GM12864 (cell line): ENCODE measurements at regions not wholly inside any gene's neighbourhood (a gene's known extent, or its start where the extent isn't known, plus 50 kb on each side); places are given as distances from the start of the nearest gene placed in this dataset.

Experiments
- DNase-seq: peaks from one replicate; pipeline ENCODE4 v3.0.0-alpha.2; 2011; ENCODE audit warnings: low read depth
- H3K4me3 ChIP-seq: 2 replicates; pipeline ENCODE4 v1.5.1; 2011; ENCODE audit warnings: mild to moderate bottlenecking, low read depth, low read length, control low read depth
- TF ChIP-seq, protein P1 (sequence below): IDR thresholded peaks from 2 replicates; pipeline ENCODE4 v1.5.1; 2011; ENCODE audit warnings: low read depth, mild to moderate bottlenecking, moderate library complexity, low read length, control low read depth, inconsistent platforms; ENCODE audit errors: missing control alignments

GRCh38 chr16:85279825-85280545, 167.7 kb upstream of the CIBAR2 start:
- H3K4me3 ChIP-seq, result no peak overlapping the region
- TF ChIP-seq, protein P1, sequence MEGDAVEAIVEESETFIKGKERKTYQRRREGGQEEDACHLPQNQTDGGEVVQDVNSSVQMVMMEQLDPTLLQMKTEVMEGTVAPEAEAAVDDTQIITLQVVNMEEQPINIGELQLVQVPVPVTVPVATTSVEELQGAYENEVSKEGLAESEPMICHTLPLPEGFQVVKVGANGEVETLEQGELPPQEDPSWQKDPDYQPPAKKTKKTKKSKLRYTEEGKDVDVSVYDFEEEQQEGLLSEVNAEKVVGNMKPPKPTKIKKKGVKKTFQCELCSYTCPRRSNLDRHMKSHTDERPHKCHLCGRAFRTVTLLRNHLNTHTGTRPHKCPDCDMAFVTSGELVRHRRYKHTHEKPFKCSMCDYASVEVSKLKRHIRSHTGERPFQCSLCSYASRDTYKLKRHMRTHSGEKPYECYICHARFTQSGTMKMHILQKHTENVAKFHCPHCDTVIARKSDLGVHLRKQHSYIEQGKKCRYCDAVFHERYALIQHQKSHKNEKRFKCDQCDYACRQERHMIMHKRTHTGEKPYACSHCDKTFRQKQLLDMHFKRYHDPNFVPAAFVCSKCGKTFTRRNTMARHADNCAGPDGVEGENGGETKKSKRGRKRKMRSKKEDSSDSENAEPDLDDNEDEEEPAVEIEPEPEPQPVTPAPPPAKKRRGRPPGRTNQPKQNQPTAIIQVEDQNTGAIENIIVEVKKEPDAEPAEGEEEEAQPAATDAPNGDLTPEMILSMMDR, result no peak
- no peak for DNase-seq

- TF ChIP-seq, protein P1, result no peak
Measured at GRCh38 chr16:85281181-85281580, 168.9 kb upstream of the CIBAR2 start.

DNA sequence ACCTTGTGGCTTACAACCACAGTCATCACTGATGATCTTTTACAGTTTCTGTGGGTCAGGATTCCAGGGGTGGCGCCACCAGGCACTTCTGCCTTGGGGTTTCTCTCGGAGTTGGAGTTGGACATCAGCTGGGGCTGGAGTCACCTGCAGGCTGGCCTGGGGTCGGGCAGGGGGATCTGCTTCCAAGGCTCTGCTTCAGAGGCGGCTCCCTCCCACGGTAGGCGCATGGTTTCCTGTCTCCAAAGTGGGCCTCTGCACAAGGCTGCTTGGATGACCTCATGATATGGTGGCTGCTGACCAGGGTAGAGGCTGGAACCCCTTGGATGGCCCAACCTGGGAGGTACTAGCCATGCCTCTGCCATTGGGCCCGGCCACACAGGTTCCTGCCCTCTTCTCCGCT, 170.6 kb upstream of the CIBAR2 start:
- no peak overlapping the region for H3K4me3 ChIP-seq
- DNase-seq, result no peak
- TF ChIP-seq, protein P1, result no peak

More at GRCh38 chr16:85281181-85281580, 168.9 kb upstream of the CIBAR2 start:
- H3K4me3 ChIP-seq, result no peak overlapping the region
- DNase-seq, result no peak

DNA sequence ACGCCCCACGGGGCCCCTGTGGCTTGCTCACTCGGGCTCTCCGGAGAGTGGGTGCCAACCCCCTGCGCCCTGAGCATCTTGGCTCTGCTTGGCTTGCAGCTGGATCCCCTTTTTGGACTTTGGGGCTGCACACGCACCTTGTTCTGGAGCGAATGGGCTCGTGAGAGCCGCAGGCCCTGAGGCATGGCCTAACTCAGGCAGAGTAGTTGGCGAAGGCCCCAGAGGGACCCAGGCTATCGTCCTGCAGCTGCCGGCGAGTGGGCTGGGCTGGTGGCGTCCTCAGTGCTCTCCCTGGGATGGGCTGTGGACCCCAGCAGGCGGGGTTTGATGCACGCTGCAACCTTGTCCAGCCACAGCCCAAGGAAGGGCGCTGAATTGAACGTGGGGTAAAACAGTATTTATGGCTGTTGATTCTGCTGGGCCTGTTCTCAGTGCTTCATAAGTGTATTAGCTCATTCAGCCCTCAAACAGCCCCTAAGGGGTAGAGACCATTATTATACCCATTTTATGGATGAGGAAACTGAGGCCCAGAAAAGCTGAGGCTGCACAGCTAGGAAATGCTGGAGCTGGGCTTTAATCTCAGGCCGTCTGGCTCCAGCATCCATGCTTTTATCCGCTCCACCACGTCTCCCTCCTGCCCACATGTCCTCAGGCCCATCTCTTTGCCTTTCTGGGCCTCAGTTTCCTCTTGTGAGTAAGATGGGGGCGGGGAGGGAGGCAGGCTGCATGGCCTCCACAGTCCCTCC, 171.2 kb upstream of the CIBAR2 start:
- no peak overlapping the region for H3K4me3 ChIP-seq
- TF ChIP-seq, protein P1, result no peak
- DNase-seq, result no peak

GRCh38 chr16:85284141-85284817, 172.0 kb upstream of the CIBAR2 start:
- DNase-seq, result no peak
- TF ChIP-seq, protein P1, result no peak
- H3K4me3 ChIP-seq, result no peak overlapping the region

- TF ChIP-seq, protein P1, result no peak
- DNase-seq, result no peak
- no peak overlapping the region for H3K4me3 ChIP-seq
Measured at GRCh38 chr16:85285681-85286065, 173.4 kb upstream of the CIBAR2 start.
